Stomach (tissue), 8 donors: ENCODE measurements at regions not wholly inside any gene's neighbourhood (a gene's known extent, or its start where the extent isn't known, plus 50 kb on each side); places are given as distances from the start of the nearest gene placed in this dataset.
"Not testable (repeated sequence)": the region's sequence is repeated elsewhere in the genome, so short reads cannot be mapped to it uniquely, and the experiment has no call there.

ENCODE experiments used
- DNase-seq, 2 donors: peaks; one replicate each; pipeline versions ENCODE4 v3.0.0 to v3.0.0-alpha.2; 2013 to 2019
- H3K27ac ChIP-seq, 5 donors: fragments of 200-600 bp in 4 of 5; sonication (generic) in 4 of 5; one replicate each; pipeline ENCODE4 v1.5.1; 2013 to 2019; ENCODE audit warnings: mild to moderate bottlenecking in 1 of 5, moderate library complexity in 1 of 5
- H3K27me3 ChIP-seq, 3 donors: fragments of 200-600 bp; sonication (generic); one replicate each; pipeline ENCODE4 v1.5.1; 2017 to 2019; ENCODE audit warnings: mixed run types in 1 of 3
- H3K36me3 ChIP-seq, 4 donors: fragments of 200-600 bp; sonication (generic); 1 replicate in 3 of 4; 2 replicates in 1 of 4; pipeline ENCODE4 v1.5.1; 2016 to 2019
- H3K4me1 ChIP-seq, 4 donors: fragments of 200-600 bp; sonication (generic); one replicate each; pipeline ENCODE4 v1.5.1; 2016 to 2019
- H3K4me3 ChIP-seq, 4 donors: fragments of 200-600 bp; sonication (generic) in 3 of 4; one replicate each; pipeline ENCODE4 v1.5.1; 2016 to 2019; ENCODE audit warnings: mild to moderate bottlenecking in 1 of 4
- H3K9me3 ChIP-seq, 4 donors: fragments of 200-600 bp; sonication (generic); one replicate each; pipeline ENCODE4 v1.5.1; 2016 to 2019
- EP300 ChIP-seq: sonication (generic); formaldehyde crosslinking; IDR thresholded peaks from one replicate; pipeline ENCODE4 v1.6.1; 2017; ENCODE audit warnings: antibody characterized with exemption
- POLR2A ChIP-seq, 4 donors: fragments of 450-650 bp; IDR thresholded peaks; one replicate each; pipeline ENCODE4 v1.6.1; 2016; ENCODE audit warnings: antibody characterized with exemption in 4 of 4, control low read depth in 2 of 4, mild to moderate bottlenecking in 1 of 4, moderate library complexity in 1 of 4
- POLR2AphosphoS5 ChIP-seq, 3 donors: sonication (generic); formaldehyde crosslinking; IDR thresholded peaks; one replicate each; pipeline ENCODE4 v1.6.1; 2016; ENCODE audit warnings: antibody characterized with exemption in 3 of 3
- WGBS, 5 donors: extraction: QIAGEN DNeasy Blood & Tissue Kit in 3 of 5; methylation state at CpG; one replicate each; pipeline versions ENCODE4 v1.1.5 to v1.1.7; 2013 to 2018; 5-methylcytosine and 5-hydroxymethylcytosine counted together
- intact Hi-C: fragments of 100-400 bp; cut with DNase I; formaldehyde crosslinking; loops from one replicate; pipeline ENCODE4 v1.15.1; 2023; ENCODE audit warnings: low total_unique reads
- TF ChIP-seq, protein P1 (sequence below), 7 experiments: fragments of 450-650 bp in 4 of 7; fragments of 200-600 bp in 3 of 7; sonication (generic) in 3 of 7; IDR thresholded peaks; one replicate each; pipeline ENCODE4 v1.5.1; 2016 to 2019; ENCODE audit warnings: antibody characterized with exemption in 7 of 7, control low read depth in 2 of 7, mild to moderate bottlenecking in 1 of 7
- donor health status: healthy with polysubstance abuse.
- donor health status: Bipolar disorder and iron deficiency.
- donor health status: healthy.

DNA sequence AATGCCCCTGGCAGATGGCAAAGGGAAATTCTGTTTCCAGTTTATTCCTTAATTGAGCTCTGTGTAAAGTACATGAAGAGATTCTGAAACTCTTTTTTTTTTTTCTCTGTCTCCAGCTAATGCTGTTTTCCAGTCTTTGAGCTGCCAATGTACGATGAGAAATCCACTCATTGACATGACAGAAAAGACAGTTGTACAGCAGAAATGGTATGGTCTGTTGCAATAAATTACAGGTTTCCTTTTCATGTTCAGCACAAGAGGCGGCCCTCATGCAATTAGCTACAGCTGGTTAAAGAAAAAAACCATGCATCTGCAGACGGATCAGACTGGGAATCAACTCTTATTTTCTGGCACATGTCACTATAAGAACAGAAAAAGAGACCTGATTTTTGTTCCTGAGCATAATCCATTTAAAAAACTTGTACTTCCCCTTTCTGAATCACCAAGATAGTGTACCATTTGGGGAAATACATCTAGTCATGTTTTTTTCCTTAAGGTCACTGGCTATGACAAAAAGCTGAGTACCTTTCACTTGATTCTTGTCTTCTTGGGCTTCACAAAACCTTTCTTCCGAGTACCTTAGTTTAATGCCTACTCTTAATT lies 289.8 kb upstream of the PREP start:
- DNase-seq = peak in 1 of 2 donors; percentile 5
- Histone ChIP-seq H3K27ac (no peak overlapping the region), H3K4me3 (no peak overlapping the region), H3K9me3 (peaks cover 0 to 6% (median under 1%) of the 10 kb centered on the region in 4 donors), H3K4me1 (no peaks in the 10 kb centered on the region), H3K27me3 (no peaks in the 10 kb centered on the region), H3K36me3 (no peaks in the 10 kb centered on the region)
- TF ChIP-seq POLR2A (IDR thresholded peaks at IDR 0.05) (no peak), POLR2AphosphoS5 (IDR thresholded peaks at IDR 0.05) (no peak), EP300 (no peak)
- TF ChIP-seq, protein P1, sequence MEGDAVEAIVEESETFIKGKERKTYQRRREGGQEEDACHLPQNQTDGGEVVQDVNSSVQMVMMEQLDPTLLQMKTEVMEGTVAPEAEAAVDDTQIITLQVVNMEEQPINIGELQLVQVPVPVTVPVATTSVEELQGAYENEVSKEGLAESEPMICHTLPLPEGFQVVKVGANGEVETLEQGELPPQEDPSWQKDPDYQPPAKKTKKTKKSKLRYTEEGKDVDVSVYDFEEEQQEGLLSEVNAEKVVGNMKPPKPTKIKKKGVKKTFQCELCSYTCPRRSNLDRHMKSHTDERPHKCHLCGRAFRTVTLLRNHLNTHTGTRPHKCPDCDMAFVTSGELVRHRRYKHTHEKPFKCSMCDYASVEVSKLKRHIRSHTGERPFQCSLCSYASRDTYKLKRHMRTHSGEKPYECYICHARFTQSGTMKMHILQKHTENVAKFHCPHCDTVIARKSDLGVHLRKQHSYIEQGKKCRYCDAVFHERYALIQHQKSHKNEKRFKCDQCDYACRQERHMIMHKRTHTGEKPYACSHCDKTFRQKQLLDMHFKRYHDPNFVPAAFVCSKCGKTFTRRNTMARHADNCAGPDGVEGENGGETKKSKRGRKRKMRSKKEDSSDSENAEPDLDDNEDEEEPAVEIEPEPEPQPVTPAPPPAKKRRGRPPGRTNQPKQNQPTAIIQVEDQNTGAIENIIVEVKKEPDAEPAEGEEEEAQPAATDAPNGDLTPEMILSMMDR (IDR thresholded peaks at IDR 0.05) = no peak
- WGBS, 5 donors = 69 to 84% (median 76%) methylated on average over 4 of the region's 4 CpGs
- intact Hi-C loops = no loop called here

DNA sequence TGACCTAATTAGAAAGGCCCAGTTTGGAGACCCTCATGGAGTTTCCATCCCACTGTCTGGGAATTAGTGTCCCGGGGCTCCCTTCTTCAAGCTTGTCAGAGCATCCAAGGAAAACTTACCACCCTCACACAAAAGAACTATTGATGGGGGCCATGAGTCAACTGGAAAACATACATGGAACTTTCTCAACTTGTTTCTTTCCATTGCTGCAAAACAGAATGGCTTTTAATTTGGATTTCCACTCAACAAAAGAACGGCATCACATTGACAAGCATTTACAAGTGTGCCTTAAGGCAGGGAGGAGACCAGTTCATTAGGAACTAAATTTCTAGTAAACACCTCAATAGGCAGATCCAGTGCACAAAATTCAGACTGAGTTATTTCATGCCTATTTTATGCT lies 289.1 kb upstream of the PREP start:
- DNase-seq = no peak
- Histone ChIP-seq H3K4me1 (no peaks in the 10 kb centered on the region), H3K36me3 (no peaks in the 10 kb centered on the region), H3K27ac (no peak overlapping the region), H3K27me3 (no peaks in the 10 kb centered on the region), H3K9me3 (peaks cover 3 to 14% (median 8%) of the 10 kb centered on the region in 4 donors), H3K4me3 (no peak overlapping the region)
- TF ChIP-seq EP300 (no peak), POLR2A (IDR thresholded peaks at IDR 0.05) (no peak), POLR2AphosphoS5 (IDR thresholded peaks at IDR 0.05) (no peak)
- TF ChIP-seq, protein P1 (IDR thresholded peaks at IDR 0.05) = no peak
- intact Hi-C loops = no loop called here
- 74 to 87% (median 84%) methylated on average over 2 of the region's 2 CpGs for WGBS, 5 donors

- TF ChIP-seq EP300 (no peak), POLR2A (IDR thresholded peaks at IDR 0.05) (no peak), POLR2AphosphoS5 (IDR thresholded peaks at IDR 0.05) (no peak)
- TF ChIP-seq, protein P1 (IDR thresholded peaks at IDR 0.05) = no peak
- WGBS, 5 donors = 76 to 90% (median 87%) methylated on average over 3 of the region's 3 CpGs
- no peak overlapping the region for H3K4me3 ChIP-seq
- H3K36me3 ChIP-seq = no peaks in the 10 kb centered on the region
- no peaks in the 10 kb centered on the region for H3K4me1 ChIP-seq
- peak in 1 of 2 donors; percentile 12 for DNase-seq
- H3K27me3 ChIP-seq = no peaks in the 10 kb centered on the region
- H3K27ac ChIP-seq = no peak overlapping the region
- peaks cover 5 to 23% (median 15%) of the 10 kb centered on the region in 4 donors for H3K9me3 ChIP-seq
- intact Hi-C loops = no loop called here
These were observed 288.2 kb upstream of the PREP start for GRCh38 chr6:105691081-105691480.

- Histone ChIP-seq H3K4me3 (no peak overlapping the region), H3K27ac (no peak overlapping the region), H3K9me3 (peaks cover 5 to 30% (median 17%) of the 10 kb centered on the region in 4 donors), H3K36me3 (no peaks in the 10 kb centered on the region), H3K4me1 (no peaks in the 10 kb centered on the region), H3K27me3 (no peaks in the 10 kb centered on the region)
- 83 to 100% (median 88%) methylated on average over 1 of the region's 1 CpG for WGBS, 5 donors
- TF ChIP-seq POLR2A (IDR thresholded peaks at IDR 0.05) = no peak
- TF ChIP-seq POLR2AphosphoS5 (IDR thresholded peaks at IDR 0.05) = no peak
- TF ChIP-seq, protein P1 (IDR thresholded peaks at IDR 0.05) = no peak
- no peak for TF ChIP-seq EP300
- no peak for DNase-seq
- intact Hi-C loops = no loop called here
These were observed 285.7 kb upstream of the PREP start for GRCh38 chr6:105688573-105688972.

DNA sequence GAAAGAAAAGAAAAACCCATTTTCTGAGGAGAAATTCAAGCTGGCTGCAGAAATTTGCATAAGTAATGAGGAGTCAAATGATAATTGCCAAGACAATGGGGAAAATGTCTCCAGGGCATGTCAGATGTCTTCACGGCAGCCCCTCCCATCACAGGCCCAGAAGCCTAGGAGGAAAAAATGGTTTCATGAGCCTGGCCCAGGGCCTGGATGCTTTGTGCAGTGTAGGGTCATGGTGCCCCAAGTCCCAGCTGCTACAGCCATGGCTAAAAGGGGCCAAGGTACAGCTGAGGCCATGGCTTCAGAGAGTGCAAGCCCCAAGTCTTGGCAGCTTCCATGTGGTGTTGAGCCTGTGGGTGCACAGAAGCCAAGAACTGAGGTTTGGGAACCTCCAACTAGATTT lies 283.9 kb upstream of the PREP start:
- H3K4me3 ChIP-seq, H3K27ac ChIP-seq, intact Hi-C loops, H3K36me3 ChIP-seq, H3K27me3 ChIP-seq, H3K4me1 ChIP-seq, DNase-seq: not testable (repeated sequence)
- 38 to 98% (median 93%) methylated on average over 1 of the region's 1 CpG for WGBS, 5 donors
- peaks cover 5 to 30% (median 18%) of the 10 kb centered on the region in 4 donors for H3K9me3 ChIP-seq
